ENCODE measurements at regions not wholly inside any gene's neighbourhood (a gene's known extent, or its start where the extent isn't known, plus 50 kb on each side); places are given as distances from the start of the nearest gene placed in this dataset.

DNA sequence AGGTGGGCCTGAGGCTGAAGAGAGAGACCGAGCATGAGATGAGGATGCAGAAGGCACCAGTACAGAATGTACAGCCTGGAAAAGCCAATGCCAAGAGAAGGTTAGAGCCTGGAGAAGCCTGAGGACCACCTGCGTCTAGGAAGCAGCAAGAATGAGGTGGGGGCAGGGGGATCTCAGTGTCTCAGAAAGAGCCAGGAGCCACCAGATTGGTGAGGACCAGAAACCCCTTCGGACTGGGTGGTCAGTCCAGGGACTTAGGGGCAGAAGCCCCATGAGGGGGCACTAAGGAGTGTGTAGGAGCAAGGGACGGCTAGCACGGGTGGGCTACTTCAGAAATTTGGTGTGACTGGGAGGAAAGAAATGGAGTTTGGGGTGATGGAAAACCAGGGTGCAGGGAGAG is 205.9 kb upstream of the RNF32 start:
- Histone ChIP-seq H2AFZ (ENCODE audit: low read depth, low read length) (no peak overlapping the region), H3K79me2 (ENCODE audit: control insufficient read depth, insufficient read depth, low read length) (no peaks in the 10 kb centered on the region), H3K27ac (ENCODE audit: insufficient read depth, low read depth, low read length) (no peak overlapping the region), H3K9ac (replicated peaks; ENCODE audit: extremely low read depth, insufficient read depth, low read length) (no peak overlapping the region), H3K4me3 (replicated peaks in 1 of 3; ENCODE audit: insufficient read depth in 1 of 3, low read depth in 1 of 3, low read length in 3 of 3) (no peak overlapping the region), H3K4me1 (ENCODE audit: control insufficient read depth, extremely low read depth, insufficient read depth, low read length) (no peaks in the 10 kb centered on the region), H3K9me3 (replicated peaks; ENCODE audit: control insufficient read depth, insufficient read depth, low read length) (no peaks in the 10 kb centered on the region), H3K27me3 (ENCODE audit: control insufficient read depth in 2 of 2, insufficient read depth in 2 of 2, low read length in 2 of 2) (no peaks in the 10 kb centered on the region), H3K4me2 (ENCODE audit: insufficient read depth, low read length) (no peak overlapping the region), H3K36me3 (ENCODE audit: control insufficient read depth in 2 of 2, extremely low read depth in 1 of 2, insufficient read depth in 2 of 2, low read length in 2 of 2) (no peaks in the 10 kb centered on the region), H4K20me1 (replicated peaks; ENCODE audit: control insufficient read depth, extremely low read depth, insufficient read depth, low read length) (no peaks in the 10 kb centered on the region), H3K9me1 (replicated peaks; ENCODE audit: control insufficient read depth, extremely low read depth, insufficient read depth, low read length) (no peaks in the 10 kb centered on the region)
- CTCF ChIA-PET = no interaction called here
- POLR2A ChIA-PET = no interaction called here
- no TSS peak for BruUV-seq (replicated peaks)
- dilution Hi-C loops (cut with MboI; ENCODE audit: extremely low pct_ligation_motif_present, low sequenced_read_pairs) (no loop called here), intact Hi-C loops (cut with micrococcal nuclease) (no loop called here)
- DNase-seq (ENCODE audit: low read depth, low spot score) (no peak), FAIRE-seq (no peak)
- TF ChIP-seq CTCF (IDR thresholded peaks at IDR 0.05; ENCODE audit: extremely low read depth in 1 of 2, insufficient read depth in 1 of 2, low read depth in 1 of 2, low read length in 2 of 2) (no peak), EZH2 (IDR thresholded peaks at IDR 0.05; ENCODE audit: borderline replicate concordance, low read depth, low read length, severe bottlenecking) (no peak), POLR2A (IDR thresholded peaks at IDR 0.05; ENCODE audit: low read depth, low read length) (no peak), JUN (IDR thresholded peaks at IDR 0.05; ENCODE audit: borderline replicate concordance, insufficient read depth, insufficient read length, low read depth) (no peak), GATA2 (IDR thresholded peaks at IDR 0.05; ENCODE audit: insufficient read depth, insufficient read length, low read depth, low read length) (no peak)
- TF ChIP-seq, protein P1, sequence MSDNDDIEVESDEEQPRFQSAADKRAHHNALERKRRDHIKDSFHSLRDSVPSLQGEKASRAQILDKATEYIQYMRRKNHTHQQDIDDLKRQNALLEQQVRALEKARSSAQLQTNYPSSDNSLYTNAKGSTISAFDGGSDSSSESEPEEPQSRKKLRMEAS (IDR thresholded peaks at IDR 0.05; ENCODE audit: insufficient read depth, insufficient read length) = no peak

- Histone ChIP-seq H3K4me3 (replicated peaks in 1 of 3; ENCODE audit: insufficient read depth in 1 of 3, low read depth in 1 of 3, low read length in 3 of 3) (no peak overlapping the region), H3K9me1 (replicated peaks; ENCODE audit: control insufficient read depth, extremely low read depth, insufficient read depth, low read length) (no peaks in the 10 kb centered on the region), H3K36me3 (ENCODE audit: control insufficient read depth in 2 of 2, extremely low read depth in 1 of 2, insufficient read depth in 2 of 2, low read length in 2 of 2) (no peaks in the 10 kb centered on the region), H3K4me1 (ENCODE audit: control insufficient read depth, extremely low read depth, insufficient read depth, low read length) (no peaks in the 10 kb centered on the region), H3K79me2 (ENCODE audit: control insufficient read depth, insufficient read depth, low read length) (no peaks in the 10 kb centered on the region), H3K9ac (replicated peaks; ENCODE audit: extremely low read depth, insufficient read depth, low read length) (no peak overlapping the region), H3K9me3 (replicated peaks; ENCODE audit: control insufficient read depth, insufficient read depth, low read length) (no peaks in the 10 kb centered on the region), H2AFZ (ENCODE audit: low read depth, low read length) (no peak overlapping the region), H3K27ac (ENCODE audit: insufficient read depth, low read depth, low read length) (no peak overlapping the region), H3K27me3 (ENCODE audit: control insufficient read depth in 2 of 2, insufficient read depth in 2 of 2, low read length in 2 of 2) (no peaks in the 10 kb centered on the region), H3K4me2 (ENCODE audit: insufficient read depth, low read length) (no peak overlapping the region), H4K20me1 (replicated peaks; ENCODE audit: control insufficient read depth, extremely low read depth, insufficient read depth, low read length) (no peaks in the 10 kb centered on the region)
- CTCF ChIA-PET = no interaction called here
- dilution Hi-C loops (cut with MboI; ENCODE audit: extremely low pct_ligation_motif_present, low sequenced_read_pairs) = no loop called here
- FAIRE-seq (no peak), DNase-seq (ENCODE audit: low read depth, low spot score) (no peak)
- POLR2A ChIA-PET = no interaction called here
- TF ChIP-seq JUN (IDR thresholded peaks at IDR 0.05; ENCODE audit: borderline replicate concordance, insufficient read depth, insufficient read length, low read depth) (no peak), GATA2 (IDR thresholded peaks at IDR 0.05; ENCODE audit: insufficient read depth, insufficient read length, low read depth, low read length) (no peak), POLR2AphosphoS5 (IDR thresholded peaks at IDR 0.05; ENCODE audit: insufficient read depth, low read depth, low read length) (no peak), POLR2A (IDR thresholded peaks at IDR 0.05; ENCODE audit: low read depth, low read length) (no peak), CTCF (IDR thresholded peaks at IDR 0.05; ENCODE audit: extremely low read depth in 1 of 2, insufficient read depth in 1 of 2, low read depth in 1 of 2, low read length in 2 of 2) (no peak), MYC (IDR thresholded peaks at IDR 0.05; ENCODE audit: low read depth, low read length) (no peak), EZH2 (IDR thresholded peaks at IDR 0.05; ENCODE audit: borderline replicate concordance, low read depth, low read length, severe bottlenecking) (no peak), FOS (IDR thresholded peaks at IDR 0.05; ENCODE audit: borderline replicate concordance, insufficient read depth, low read length) (no peak)
- TF ChIP-seq, protein P1 (IDR thresholded peaks at IDR 0.05; ENCODE audit: insufficient read depth, insufficient read length) = no peak
- no TSS peak for BruUV-seq (replicated peaks)
- intact Hi-C loops (cut with micrococcal nuclease) = no loop called here
Observed at GRCh38 chr7:156432018-156432417, 208.6 kb upstream of the RNF32 start.
